H1 (cell line): ENCODE measurements at regions not wholly inside any gene's neighbourhood (a gene's known extent, or its start where the extent isn't known, plus 50 kb on each side); places are given as distances from the start of the nearest gene placed in this dataset.

Experiments used
- BRCA1 ChIP-seq: IDR thresholded peaks from 2 replicates; pipeline ENCODE4 v1.6.1; 2012; ENCODE audit warnings: low read depth, low read length, improper control_type of control experiment
- SUZ12 ChIP-seq: fragments of 200-600 bp; sonication (generic); IDR thresholded peaks from 2 replicates; pipeline ENCODE4 v1.6.1; 2012; ENCODE audit warnings: mild to moderate bottlenecking, inconsistent platforms, low read length, moderate library complexity, mixed read lengths
- TF ChIP-seq, protein P1 (sequence below), 3 experiments: IDR thresholded peaks; 1 replicate in 2 of 3; 2 replicates in 1 of 3; pipeline versions ENCODE4 v1.5.1 to v1.6.1; 2011; ENCODE audit warnings: low read length in 3 of 3, mild to moderate bottlenecking in 3 of 3, inconsistent platforms in 2 of 3, low read depth in 1 of 3, moderate library complexity in 1 of 3; ENCODE audit not compliant: insufficient read depth in 1 of 3; ENCODE audit errors: control extremely low read depth in 1 of 3

DNA sequence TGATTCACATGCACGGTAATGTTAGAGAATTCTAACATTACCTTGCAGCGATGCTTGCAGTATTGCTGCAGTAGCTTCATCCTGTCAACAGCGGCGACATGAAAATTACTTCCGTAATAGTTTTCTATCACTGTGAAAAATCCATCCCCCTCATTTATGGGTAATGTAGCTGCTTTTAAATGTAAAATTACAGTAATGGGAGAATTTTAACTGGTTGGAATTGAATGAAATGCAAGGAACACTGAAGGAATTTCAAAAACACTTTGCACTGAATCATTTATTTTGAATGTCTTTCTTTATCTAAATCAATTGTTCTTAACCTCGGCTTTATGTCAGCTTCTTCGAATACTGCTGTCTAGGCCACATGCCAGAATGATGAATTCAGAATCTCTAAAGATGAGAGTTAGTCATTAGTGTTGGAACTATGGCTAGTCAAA lies 102.4 kb upstream of the HIVEP1 start:
- no peak for TF ChIP-seq SUZ12
- TF ChIP-seq BRCA1, result no peak
- TF ChIP-seq, protein P1, sequence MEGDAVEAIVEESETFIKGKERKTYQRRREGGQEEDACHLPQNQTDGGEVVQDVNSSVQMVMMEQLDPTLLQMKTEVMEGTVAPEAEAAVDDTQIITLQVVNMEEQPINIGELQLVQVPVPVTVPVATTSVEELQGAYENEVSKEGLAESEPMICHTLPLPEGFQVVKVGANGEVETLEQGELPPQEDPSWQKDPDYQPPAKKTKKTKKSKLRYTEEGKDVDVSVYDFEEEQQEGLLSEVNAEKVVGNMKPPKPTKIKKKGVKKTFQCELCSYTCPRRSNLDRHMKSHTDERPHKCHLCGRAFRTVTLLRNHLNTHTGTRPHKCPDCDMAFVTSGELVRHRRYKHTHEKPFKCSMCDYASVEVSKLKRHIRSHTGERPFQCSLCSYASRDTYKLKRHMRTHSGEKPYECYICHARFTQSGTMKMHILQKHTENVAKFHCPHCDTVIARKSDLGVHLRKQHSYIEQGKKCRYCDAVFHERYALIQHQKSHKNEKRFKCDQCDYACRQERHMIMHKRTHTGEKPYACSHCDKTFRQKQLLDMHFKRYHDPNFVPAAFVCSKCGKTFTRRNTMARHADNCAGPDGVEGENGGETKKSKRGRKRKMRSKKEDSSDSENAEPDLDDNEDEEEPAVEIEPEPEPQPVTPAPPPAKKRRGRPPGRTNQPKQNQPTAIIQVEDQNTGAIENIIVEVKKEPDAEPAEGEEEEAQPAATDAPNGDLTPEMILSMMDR (IDR thresholded peaks at IDR 0.05; ENCODE audit: control extremely low read depth in 1 of 3, insufficient read depth in 1 of 3, low read depth in 1 of 3, low read length in 3 of 3), result no peak
